ENCODE measurements at regions not wholly inside any gene's neighbourhood (a gene's known extent, or its start where the extent isn't known, plus 50 kb on each side); places are given as distances from the start of the nearest gene placed in this dataset.
"Not testable (repeated sequence)": the region's sequence is repeated elsewhere in the genome, so short reads cannot be mapped to it uniquely, and the experiment has no call there.

GRCh38 chr1:206333316-206333715 lies 130.0 kb downstream of the SRGAP2 start:
- not testable (repeated sequence) for H3K4me1 Mint-ChIP-seq; H3K27ac Mint-ChIP-seq; H3K36me3 Mint-ChIP-seq; H3K27me3 Mint-ChIP-seq (ENCODE audit: low read depth in 3 of 3); H3K9me3 Mint-ChIP-seq; DNase-seq; H3K4me3 Mint-ChIP-seq

- not testable (repeated sequence) for H3K36me3 Mint-ChIP-seq; H3K27me3 Mint-ChIP-seq (ENCODE audit: low read depth in 3 of 3); H3K4me1 Mint-ChIP-seq; H3K27ac Mint-ChIP-seq; H3K4me3 Mint-ChIP-seq; DNase-seq; H3K9me3 Mint-ChIP-seq
Observed at GRCh38 chr1:206333897-206334296, 130.6 kb downstream of the SRGAP2 start.

- not testable (repeated sequence) for H3K9me3 Mint-ChIP-seq; H3K4me1 Mint-ChIP-seq; DNase-seq; H3K27me3 Mint-ChIP-seq (ENCODE audit: low read depth in 3 of 3); H3K4me3 Mint-ChIP-seq; H3K36me3 Mint-ChIP-seq; H3K27ac Mint-ChIP-seq
Observed at GRCh38 chr1:206334481-206334880, 131.1 kb downstream of the SRGAP2 start.

GRCh38 chr1:206335162-206335561 lies 131.8 kb downstream of the SRGAP2 start:
- H3K4me1 Mint-ChIP-seq; H3K4me3 Mint-ChIP-seq; H3K36me3 Mint-ChIP-seq; H3K9me3 Mint-ChIP-seq; H3K27me3 Mint-ChIP-seq (ENCODE audit: low read depth in 3 of 3); H3K27ac Mint-ChIP-seq; DNase-seq: not testable (repeated sequence)

GRCh38 chr1:206335875-206336846 lies 132.8 kb downstream of the SRGAP2 start:
- H3K4me3 Mint-ChIP-seq; H3K9me3 Mint-ChIP-seq; H3K4me1 Mint-ChIP-seq; H3K27me3 Mint-ChIP-seq (ENCODE audit: low read depth in 3 of 3); H3K36me3 Mint-ChIP-seq; H3K27ac Mint-ChIP-seq; DNase-seq: not testable (repeated sequence)

GRCh38 chr1:206337024-206337423 lies 133.3 kb upstream of the IKBKE start:
- not testable (repeated sequence) for H3K9me3 Mint-ChIP-seq; H3K4me3 Mint-ChIP-seq; H3K27me3 Mint-ChIP-seq (ENCODE audit: low read depth in 3 of 3); H3K4me1 Mint-ChIP-seq; H3K36me3 Mint-ChIP-seq; H3K27ac Mint-ChIP-seq; DNase-seq

- not testable (repeated sequence) for H3K27ac Mint-ChIP-seq; H3K36me3 Mint-ChIP-seq; H3K4me3 Mint-ChIP-seq; H3K27me3 Mint-ChIP-seq (ENCODE audit: low read depth in 3 of 3); DNase-seq; H3K4me1 Mint-ChIP-seq; H3K9me3 Mint-ChIP-seq
Observed at GRCh38 chr1:206350493-206351275, 119.6 kb upstream of the IKBKE start.

- not testable (repeated sequence) for H3K27me3 Mint-ChIP-seq (ENCODE audit: low read depth in 3 of 3); H3K27ac Mint-ChIP-seq; H3K36me3 Mint-ChIP-seq; H3K4me1 Mint-ChIP-seq; DNase-seq; H3K9me3 Mint-ChIP-seq; H3K4me3 Mint-ChIP-seq
Observed at GRCh38 chr1:206351276-206352052, 118.8 kb upstream of the IKBKE start.

- H3K4me1 Mint-ChIP-seq; H3K27ac Mint-ChIP-seq; DNase-seq; H3K27me3 Mint-ChIP-seq (ENCODE audit: low read depth in 3 of 3); H3K4me3 Mint-ChIP-seq; H3K9me3 Mint-ChIP-seq; H3K36me3 Mint-ChIP-seq: not testable (repeated sequence)
Observed at GRCh38 chr1:206356310-206356709, 114.0 kb upstream of the IKBKE start.

GRCh38 chr1:206357962-206358361 lies 112.3 kb upstream of the IKBKE start:
- H3K9me3 Mint-ChIP-seq; H3K27me3 Mint-ChIP-seq (ENCODE audit: low read depth in 3 of 3); H3K4me3 Mint-ChIP-seq; H3K4me1 Mint-ChIP-seq; H3K36me3 Mint-ChIP-seq; DNase-seq: not testable (repeated sequence)
- H3K27ac Mint-ChIP-seq = peak overlapping the region in 1 of 6 donors; percentile 46

GRCh38 chr1:206358771-206359170 lies 111.5 kb upstream of the IKBKE start:
- H3K9me3 Mint-ChIP-seq; H3K27ac Mint-ChIP-seq; DNase-seq; H3K4me3 Mint-ChIP-seq; H3K4me1 Mint-ChIP-seq; H3K27me3 Mint-ChIP-seq (ENCODE audit: low read depth in 3 of 3); H3K36me3 Mint-ChIP-seq: not testable (repeated sequence)

GRCh38 chr1:206359377-206359776 lies 110.9 kb upstream of the IKBKE start:
- H3K9me3 Mint-ChIP-seq = not testable (repeated sequence)

GRCh38 chr1:206361978-206362543 lies 108.2 kb upstream of the IKBKE start:
- H3K27me3 Mint-ChIP-seq (ENCODE audit: low read depth in 3 of 3); H3K4me3 Mint-ChIP-seq; H3K9me3 Mint-ChIP-seq; DNase-seq; H3K36me3 Mint-ChIP-seq; H3K4me1 Mint-ChIP-seq; H3K27ac Mint-ChIP-seq: not testable (repeated sequence)

More at GRCh38 chr1:206359377-206359776, 110.9 kb upstream of the IKBKE start:
- not testable (repeated sequence) for H3K36me3 Mint-ChIP-seq; H3K4me1 Mint-ChIP-seq; H3K27ac Mint-ChIP-seq; DNase-seq; H3K4me3 Mint-ChIP-seq; H3K27me3 Mint-ChIP-seq (ENCODE audit: low read depth in 3 of 3)

GRCh38 chr1:206362994-206363393 lies 107.3 kb upstream of the IKBKE start:
- not testable (repeated sequence) for H3K4me3 Mint-ChIP-seq; H3K27ac Mint-ChIP-seq; H3K27me3 Mint-ChIP-seq (ENCODE audit: low read depth in 3 of 3); DNase-seq; H3K36me3 Mint-ChIP-seq; H3K4me1 Mint-ChIP-seq; H3K9me3 Mint-ChIP-seq

Measured in immature natural killer cell (primary cell).